HepG2 (cell line): ENCODE measurements at regions not wholly inside any gene's neighbourhood (a gene's known extent, or its start where the extent isn't known, plus 50 kb on each side); places are given as distances from the start of the nearest gene placed in this dataset.

Experiments
- EZH2 ChIP-seq: conservative IDR thresholded peaks from 2 replicates; pipeline ENCODE4 v1.6.1; 2012; ENCODE audit warnings: mild to moderate bottlenecking, low read depth, low read length, moderate library complexity
- ISL2 ChIP-seq: sonication (generic); formaldehyde crosslinking; IDR thresholded peaks from 2 replicates; pipeline ENCODE4 v1.5.0; 2020; ENCODE audit warnings: missing genetic modification reagents
- KLF6 ChIP-seq: IDR thresholded peaks from 2 replicates; pipeline ENCODE4 v1.8.0; 2016; ENCODE audit warnings: missing biosample characterization, missing genetic modification reagents
- RAD51 ChIP-seq: fragments of 450-650 bp; IDR thresholded peaks from 2 replicates; pipeline ENCODE4 v1.6.1; 2016; ENCODE audit warnings: borderline replicate concordance
- TBP ChIP-seq: sonication (generic); formaldehyde crosslinking; IDR thresholded peaks from 2 replicates; pipeline ENCODE4 v1.5.0; 2020; ENCODE audit warnings: missing genetic modification reagents
- TCF7L2 ChIP-seq: IDR thresholded peaks from 2 replicates; pipeline ENCODE4 v1.6.1; 2011; ENCODE audit warnings: mild to moderate bottlenecking, low read depth, low read length, moderate library complexity
- ZNF232 ChIP-seq: sonication (generic); formaldehyde crosslinking; IDR thresholded peaks from 2 replicates; pipeline ENCODE4 v1.4.0; 2020; ENCODE audit warnings: missing genetic modification reagents, borderline replicate concordance
- ZNF253 ChIP-seq: sonication (generic); formaldehyde crosslinking; IDR thresholded peaks from 2 replicates; pipeline ENCODE4 v1.8.0; 2022; ENCODE audit warnings: mild to moderate bottlenecking, missing genetic modification reagents, borderline replicate concordance
- ZNF343 ChIP-seq: sonication (generic); formaldehyde crosslinking; IDR thresholded peaks from 2 replicates; pipeline ENCODE4 v1.4.0; 2020; ENCODE audit warnings: mild to moderate bottlenecking, missing genetic modification reagents
- TF ChIP-seq, protein P1 (sequence below): sonication (generic); formaldehyde crosslinking; IDR thresholded peaks from 2 replicates; pipeline ENCODE4 v1.5.0; 2020; ENCODE audit warnings: mild to moderate bottlenecking, missing genetic modification reagents, moderate library complexity
- TF ChIP-seq, protein P2 (sequence below): sonication (generic); formaldehyde crosslinking; IDR thresholded peaks from 2 replicates; pipeline ENCODE4 v1.4.0; 2020; ENCODE audit warnings: low read depth, mild to moderate bottlenecking, missing genetic modification reagents
- TF ChIP-seq, protein P3 (sequence below), 2 experiments: sonication (generic) in 1 of 2; formaldehyde crosslinking in 1 of 2; IDR thresholded peaks; 2 replicates each; pipeline versions ENCODE4 v1.5.1 to v1.6.1; 2011 to 2020; ENCODE audit warnings: borderline replicate concordance in 1 of 2, low read depth in 1 of 2, low read length in 1 of 2, mild to moderate bottlenecking in 1 of 2, missing genetic modification reagents in 1 of 2, moderate library complexity in 1 of 2

DNA sequence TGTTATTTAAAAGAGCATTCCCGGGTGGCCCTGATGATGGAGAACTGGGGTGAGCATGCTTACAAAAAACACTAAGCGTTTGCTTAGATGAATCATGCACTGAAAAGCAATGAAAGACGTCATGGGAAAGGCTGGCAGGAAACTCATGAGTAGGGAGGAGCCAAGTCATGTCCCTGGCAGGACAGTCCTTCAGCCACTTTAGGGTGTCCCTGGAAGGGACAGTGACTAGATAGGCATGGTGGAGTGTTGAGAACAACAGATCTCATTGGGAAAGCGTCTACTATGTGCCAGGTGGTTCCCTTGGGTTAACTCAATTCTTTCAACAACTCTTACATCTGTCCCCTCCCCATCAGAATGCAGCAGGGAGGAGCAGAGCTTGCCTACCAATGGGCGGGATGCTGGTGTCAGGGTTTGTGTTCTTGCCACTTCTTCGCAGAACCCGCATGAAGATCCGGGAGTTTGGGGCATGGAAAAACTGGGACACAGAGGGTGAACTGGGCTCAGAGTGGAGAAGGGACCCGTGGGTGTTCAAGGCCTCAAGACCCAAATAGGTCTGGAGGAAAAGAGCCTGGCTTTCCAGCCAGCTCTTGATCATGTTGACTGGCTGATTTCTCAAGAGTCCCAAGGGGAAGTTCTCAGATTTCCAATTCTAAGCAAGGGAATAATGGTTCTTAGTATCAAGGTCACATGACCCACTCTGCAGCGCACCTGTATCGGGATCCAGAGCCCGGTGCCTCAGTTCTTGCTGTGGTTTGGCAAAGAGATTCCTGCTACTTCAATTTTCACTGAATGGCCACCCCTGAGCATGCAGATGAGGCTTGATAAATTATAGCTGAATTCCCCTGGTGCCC is 653.9 kb upstream of the TBX3 start:
- TF ChIP-seq TBP: no peak
- TF ChIP-seq ZNF253 (CRISPR knock-in tag): no peak
- TF ChIP-seq TCF7L2: no peak
- no peak for TF ChIP-seq EZH2
- TF ChIP-seq, protein P1, sequence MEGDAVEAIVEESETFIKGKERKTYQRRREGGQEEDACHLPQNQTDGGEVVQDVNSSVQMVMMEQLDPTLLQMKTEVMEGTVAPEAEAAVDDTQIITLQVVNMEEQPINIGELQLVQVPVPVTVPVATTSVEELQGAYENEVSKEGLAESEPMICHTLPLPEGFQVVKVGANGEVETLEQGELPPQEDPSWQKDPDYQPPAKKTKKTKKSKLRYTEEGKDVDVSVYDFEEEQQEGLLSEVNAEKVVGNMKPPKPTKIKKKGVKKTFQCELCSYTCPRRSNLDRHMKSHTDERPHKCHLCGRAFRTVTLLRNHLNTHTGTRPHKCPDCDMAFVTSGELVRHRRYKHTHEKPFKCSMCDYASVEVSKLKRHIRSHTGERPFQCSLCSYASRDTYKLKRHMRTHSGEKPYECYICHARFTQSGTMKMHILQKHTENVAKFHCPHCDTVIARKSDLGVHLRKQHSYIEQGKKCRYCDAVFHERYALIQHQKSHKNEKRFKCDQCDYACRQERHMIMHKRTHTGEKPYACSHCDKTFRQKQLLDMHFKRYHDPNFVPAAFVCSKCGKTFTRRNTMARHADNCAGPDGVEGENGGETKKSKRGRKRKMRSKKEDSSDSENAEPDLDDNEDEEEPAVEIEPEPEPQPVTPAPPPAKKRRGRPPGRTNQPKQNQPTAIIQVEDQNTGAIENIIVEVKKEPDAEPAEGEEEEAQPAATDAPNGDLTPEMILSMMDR: no peak
- no peak for TF ChIP-seq RAD51
- TF ChIP-seq, protein P2, sequence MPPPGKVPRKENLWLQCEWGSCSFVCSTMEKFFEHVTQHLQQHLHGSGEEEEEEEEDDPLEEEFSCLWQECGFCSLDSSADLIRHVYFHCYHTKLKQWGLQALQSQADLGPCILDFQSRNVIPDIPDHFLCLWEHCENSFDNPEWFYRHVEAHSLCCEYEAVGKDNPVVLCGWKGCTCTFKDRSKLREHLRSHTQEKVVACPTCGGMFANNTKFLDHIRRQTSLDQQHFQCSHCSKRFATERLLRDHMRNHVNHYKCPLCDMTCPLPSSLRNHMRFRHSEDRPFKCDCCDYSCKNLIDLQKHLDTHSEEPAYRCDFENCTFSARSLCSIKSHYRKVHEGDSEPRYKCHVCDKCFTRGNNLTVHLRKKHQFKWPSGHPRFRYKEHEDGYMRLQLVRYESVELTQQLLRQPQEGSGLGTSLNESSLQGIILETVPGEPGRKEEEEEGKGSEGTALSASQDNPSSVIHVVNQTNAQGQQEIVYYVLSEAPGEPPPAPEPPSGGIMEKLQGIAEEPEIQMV (CRISPR knock-in tag): no peak
- TF ChIP-seq, protein P3, sequence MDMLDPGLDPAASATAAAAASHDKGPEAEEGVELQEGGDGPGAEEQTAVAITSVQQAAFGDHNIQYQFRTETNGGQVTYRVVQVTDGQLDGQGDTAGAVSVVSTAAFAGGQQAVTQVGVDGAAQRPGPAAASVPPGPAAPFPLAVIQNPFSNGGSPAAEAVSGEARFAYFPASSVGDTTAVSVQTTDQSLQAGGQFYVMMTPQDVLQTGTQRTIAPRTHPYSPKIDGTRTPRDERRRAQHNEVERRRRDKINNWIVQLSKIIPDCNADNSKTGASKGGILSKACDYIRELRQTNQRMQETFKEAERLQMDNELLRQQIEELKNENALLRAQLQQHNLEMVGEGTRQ (IDR thresholded peaks at IDR 0.05; ENCODE audit: low read depth, low read length): no peak
- TF ChIP-seq, protein P3 (CRISPR knock-in tag; IDR thresholded peaks at IDR 0.05; ENCODE audit: borderline replicate concordance): no peak
- no peak for TF ChIP-seq ZNF343
- no peak for TF ChIP-seq ISL2
- TF ChIP-seq KLF6: no peak
- no peak for TF ChIP-seq ZNF232 (CRISPR knock-in tag)
